PC-9 (cell line): ENCODE measurements at regions not wholly inside any gene's neighbourhood (a gene's known extent, or its start where the extent isn't known, plus 50 kb on each side); places are given as distances from the start of the nearest gene placed in this dataset.

Experiments used
- CTCF ChIP-seq: fragments of 200-600 bp; sonication (generic); conservative IDR thresholded peaks from 2 replicates; pipeline ENCODE4 v1.6.1; 2017; ENCODE audit warnings: mixed run types, antibody characterized with exemption, mild to moderate bottlenecking, moderate library complexity
- EZH2 ChIP-seq: fragments of 200-600 bp; sonication (generic); IDR thresholded peaks from 2 replicates; pipeline ENCODE4 v1.8.0; 2017; ENCODE audit warnings: antibody characterized with exemption, low read depth

GRCh38 chr11:72524711-72525110 lies 90.4 kb upstream of the CLPB start:
- TF ChIP-seq CTCF, result no peak
- no peak for TF ChIP-seq EZH2
